ENCODE measurements at regions not wholly inside any gene's neighbourhood (a gene's known extent, or its start where the extent isn't known, plus 50 kb on each side); places are given as distances from the start of the nearest gene placed in this dataset.

- Histone ChIP-seq H3K4me3 (ENCODE audit: low read length in 2 of 2) (no peak overlapping the region), H3K27me3 (ENCODE audit: control insufficient read depth in 1 of 2, insufficient read depth in 2 of 2, low read length in 2 of 2) (no peaks in the 10 kb centered on the region), H3K4me1 (ENCODE audit: control insufficient read depth, insufficient read depth, low read length) (no peaks in the 10 kb centered on the region), H3K27ac (ENCODE audit: low read length) (no peak overlapping the region), H3K36me3 (ENCODE audit: control insufficient read depth in 2 of 2, insufficient read depth in 2 of 2, low read length in 2 of 2) (no peaks in the 10 kb centered on the region), H3K9me3 (ENCODE audit: control insufficient read depth in 2 of 2, low read length in 2 of 2) (no peaks in the 10 kb centered on the region), H3K9ac (ENCODE audit: low read length in 2 of 2) (no peak overlapping the region)
These were observed 50.8 kb upstream of the SLC39A10 start for GRCh38 chr2:195606179-195606578.

- Histone ChIP-seq H3K27me3 (ENCODE audit: control insufficient read depth in 1 of 2, insufficient read depth in 2 of 2, low read length in 2 of 2) (no peaks in the 10 kb centered on the region), H3K27ac (ENCODE audit: low read length) (no peak overlapping the region), H3K36me3 (ENCODE audit: control insufficient read depth in 2 of 2, insufficient read depth in 2 of 2, low read length in 2 of 2) (no peaks in the 10 kb centered on the region), H3K9ac (ENCODE audit: low read length in 2 of 2) (no peak overlapping the region), H3K4me3 (ENCODE audit: low read length in 2 of 2) (no peak overlapping the region), H3K9me3 (ENCODE audit: control insufficient read depth in 2 of 2, low read length in 2 of 2) (no peaks in the 10 kb centered on the region), H3K4me1 (ENCODE audit: control insufficient read depth, insufficient read depth, low read length) (no peaks in the 10 kb centered on the region)
These were observed 52.3 kb upstream of the SLC39A10 start for GRCh38 chr2:195604706-195605105.

- Histone ChIP-seq H3K9ac (ENCODE audit: low read length in 2 of 2) (no peak overlapping the region), H3K9me3 (ENCODE audit: control insufficient read depth in 2 of 2, low read length in 2 of 2) (no peaks in the 10 kb centered on the region), H3K27me3 (ENCODE audit: control insufficient read depth in 1 of 2, insufficient read depth in 2 of 2, low read length in 2 of 2) (no peaks in the 10 kb centered on the region), H3K4me3 (ENCODE audit: low read length in 2 of 2) (no peak overlapping the region), H3K36me3 (ENCODE audit: control insufficient read depth in 2 of 2, insufficient read depth in 2 of 2, low read length in 2 of 2) (no peaks in the 10 kb centered on the region), H3K27ac (ENCODE audit: low read length) (no peak overlapping the region), H3K4me1 (ENCODE audit: control insufficient read depth, insufficient read depth, low read length) (no peaks in the 10 kb centered on the region)
These were observed 53.0 kb upstream of the SLC39A10 start for GRCh38 chr2:195603998-195604397.

DNA sequence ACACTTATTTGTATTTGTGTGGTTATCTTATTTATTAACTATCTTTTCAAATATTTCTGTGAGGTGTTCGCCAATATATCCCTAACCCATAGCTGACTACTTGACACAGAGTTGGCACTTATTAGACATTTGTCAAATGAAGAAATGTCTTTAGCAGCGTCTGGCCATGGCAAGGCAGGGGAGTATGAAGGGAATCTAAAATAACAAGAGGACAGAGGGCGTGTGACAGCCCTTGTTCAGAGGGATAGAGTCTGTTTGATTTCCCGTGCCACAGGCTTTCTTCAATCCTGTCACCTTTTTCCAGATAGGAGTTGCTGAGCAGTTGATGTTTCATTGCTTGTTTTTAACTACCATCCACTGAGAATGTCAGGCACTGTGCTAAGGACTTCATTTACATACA is 53.6 kb upstream of the SLC39A10 start:
- H3K9ac ChIP-seq (ENCODE audit: low read length in 2 of 2): no peak overlapping the region
- no peaks in the 10 kb centered on the region for H3K4me1 ChIP-seq (ENCODE audit: control insufficient read depth, insufficient read depth, low read length)
- no peak overlapping the region for H3K4me3 ChIP-seq (ENCODE audit: low read length in 2 of 2)
- H3K9me3 ChIP-seq (ENCODE audit: control insufficient read depth in 2 of 2, low read length in 2 of 2): no peaks in the 10 kb centered on the region
- no peaks in the 10 kb centered on the region for H3K36me3 ChIP-seq (ENCODE audit: control insufficient read depth in 2 of 2, insufficient read depth in 2 of 2, low read length in 2 of 2)
- no peaks in the 10 kb centered on the region for H3K27me3 ChIP-seq (ENCODE audit: control insufficient read depth in 1 of 2, insufficient read depth in 2 of 2, low read length in 2 of 2)
- H3K27ac ChIP-seq (ENCODE audit: low read length): no peak overlapping the region

GRCh38 chr2:195602687-195603086 is 54.3 kb upstream of the SLC39A10 start:
- no peak overlapping the region for H3K9ac ChIP-seq (ENCODE audit: low read length in 2 of 2)
- no peaks in the 10 kb centered on the region for H3K4me1 ChIP-seq (ENCODE audit: control insufficient read depth, insufficient read depth, low read length)
- H3K4me3 ChIP-seq (ENCODE audit: low read length in 2 of 2): no peak overlapping the region
- no peaks in the 10 kb centered on the region for H3K9me3 ChIP-seq (ENCODE audit: control insufficient read depth in 2 of 2, low read length in 2 of 2)
- H3K27ac ChIP-seq (ENCODE audit: low read length): no peak overlapping the region
- H3K36me3 ChIP-seq (ENCODE audit: control insufficient read depth in 2 of 2, insufficient read depth in 2 of 2, low read length in 2 of 2): no peaks in the 10 kb centered on the region
- H3K27me3 ChIP-seq (ENCODE audit: control insufficient read depth in 1 of 2, insufficient read depth in 2 of 2, low read length in 2 of 2): no peaks in the 10 kb centered on the region

GRCh38 chr2:195601361-195601760 is 55.7 kb upstream of the SLC39A10 start:
- H3K27ac ChIP-seq (ENCODE audit: low read length): no peak overlapping the region
- H3K9me3 ChIP-seq (ENCODE audit: control insufficient read depth in 2 of 2, low read length in 2 of 2): no peaks in the 10 kb centered on the region
- H3K36me3 ChIP-seq (ENCODE audit: control insufficient read depth in 2 of 2, insufficient read depth in 2 of 2, low read length in 2 of 2): no peaks in the 10 kb centered on the region
- H3K27me3 ChIP-seq (ENCODE audit: control insufficient read depth in 1 of 2, insufficient read depth in 2 of 2, low read length in 2 of 2): no peaks in the 10 kb centered on the region
- no peaks in the 10 kb centered on the region for H3K4me1 ChIP-seq (ENCODE audit: control insufficient read depth, insufficient read depth, low read length)
- H3K9ac ChIP-seq (ENCODE audit: low read length in 2 of 2): no peak overlapping the region
- no peak overlapping the region for H3K4me3 ChIP-seq (ENCODE audit: low read length in 2 of 2)

DNA sequence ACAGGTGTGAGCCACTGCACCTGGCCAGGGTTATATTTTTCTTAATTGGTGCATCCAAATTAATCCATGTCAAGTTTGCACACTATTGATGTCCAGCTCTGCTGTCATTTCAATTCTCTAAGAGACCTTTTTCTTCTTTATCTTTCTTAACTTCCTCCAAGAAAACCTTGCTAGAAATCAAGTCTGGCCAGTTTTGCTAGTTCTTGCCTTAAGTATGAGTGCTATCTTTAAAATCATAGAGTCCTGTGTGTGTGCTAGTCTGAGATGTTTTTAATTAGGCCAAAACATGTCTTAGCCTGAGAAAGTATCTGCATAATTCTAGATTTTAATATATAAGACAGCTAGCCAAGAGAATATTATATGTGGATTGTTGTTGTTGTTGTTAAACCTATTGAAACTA is 56.2 kb upstream of the SLC39A10 start:
- H3K9me3 ChIP-seq (ENCODE audit: control insufficient read depth in 2 of 2, low read length in 2 of 2): no peaks in the 10 kb centered on the region
- no peak overlapping the region for H3K9ac ChIP-seq (ENCODE audit: low read length in 2 of 2)
- H3K4me3 ChIP-seq (ENCODE audit: low read length in 2 of 2): no peak overlapping the region
- no peaks in the 10 kb centered on the region for H3K36me3 ChIP-seq (ENCODE audit: control insufficient read depth in 2 of 2, insufficient read depth in 2 of 2, low read length in 2 of 2)
- no peaks in the 10 kb centered on the region for H3K27me3 ChIP-seq (ENCODE audit: control insufficient read depth in 1 of 2, insufficient read depth in 2 of 2, low read length in 2 of 2)
- no peaks in the 10 kb centered on the region for H3K4me1 ChIP-seq (ENCODE audit: control insufficient read depth, insufficient read depth, low read length)
- H3K27ac ChIP-seq (ENCODE audit: low read length): no peak overlapping the region

DNA sequence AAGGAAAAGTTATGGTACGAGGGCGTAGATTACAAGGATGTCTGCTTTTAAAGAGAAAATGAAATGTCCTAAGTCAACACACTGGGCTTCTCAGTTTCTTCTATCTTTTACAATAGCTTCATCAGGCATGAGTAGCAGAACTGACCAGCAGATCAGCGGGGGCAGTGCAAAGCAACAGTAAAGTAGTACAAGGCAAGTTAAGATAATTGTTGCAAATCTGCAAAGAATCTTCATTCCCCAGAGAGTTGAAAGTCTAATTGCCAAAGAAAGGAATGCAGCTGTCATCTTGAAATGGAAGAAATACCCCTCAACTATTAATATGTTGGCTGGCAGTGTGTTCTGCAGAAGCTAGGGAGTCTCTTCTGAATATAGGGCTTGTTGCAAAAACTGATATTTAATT is 60.2 kb upstream of the SLC39A10 start:
- Histone ChIP-seq H3K36me3 (ENCODE audit: control insufficient read depth in 2 of 2, insufficient read depth in 2 of 2, low read length in 2 of 2) (no peaks in the 10 kb centered on the region), H3K4me3 (ENCODE audit: low read length in 2 of 2) (no peak overlapping the region), H3K4me1 (ENCODE audit: control insufficient read depth, insufficient read depth, low read length) (no peaks in the 10 kb centered on the region), H3K27me3 (ENCODE audit: control insufficient read depth in 1 of 2, insufficient read depth in 2 of 2, low read length in 2 of 2) (no peaks in the 10 kb centered on the region), H3K27ac (ENCODE audit: low read length) (no peak overlapping the region), H3K9ac (ENCODE audit: low read length in 2 of 2) (no peak overlapping the region), H3K9me3 (ENCODE audit: control insufficient read depth in 2 of 2, low read length in 2 of 2) (no peaks in the 10 kb centered on the region)

- no peaks in the 10 kb centered on the region for H3K9me3 ChIP-seq (ENCODE audit: control insufficient read depth in 2 of 2, low read length in 2 of 2)
- no peaks in the 10 kb centered on the region for H3K4me1 ChIP-seq (ENCODE audit: control insufficient read depth, insufficient read depth, low read length)
- H3K27ac ChIP-seq (ENCODE audit: low read length): no peak overlapping the region
These were observed 61.2 kb upstream of the SLC39A10 start for GRCh38 chr2:195595825-195596224.

DNA sequence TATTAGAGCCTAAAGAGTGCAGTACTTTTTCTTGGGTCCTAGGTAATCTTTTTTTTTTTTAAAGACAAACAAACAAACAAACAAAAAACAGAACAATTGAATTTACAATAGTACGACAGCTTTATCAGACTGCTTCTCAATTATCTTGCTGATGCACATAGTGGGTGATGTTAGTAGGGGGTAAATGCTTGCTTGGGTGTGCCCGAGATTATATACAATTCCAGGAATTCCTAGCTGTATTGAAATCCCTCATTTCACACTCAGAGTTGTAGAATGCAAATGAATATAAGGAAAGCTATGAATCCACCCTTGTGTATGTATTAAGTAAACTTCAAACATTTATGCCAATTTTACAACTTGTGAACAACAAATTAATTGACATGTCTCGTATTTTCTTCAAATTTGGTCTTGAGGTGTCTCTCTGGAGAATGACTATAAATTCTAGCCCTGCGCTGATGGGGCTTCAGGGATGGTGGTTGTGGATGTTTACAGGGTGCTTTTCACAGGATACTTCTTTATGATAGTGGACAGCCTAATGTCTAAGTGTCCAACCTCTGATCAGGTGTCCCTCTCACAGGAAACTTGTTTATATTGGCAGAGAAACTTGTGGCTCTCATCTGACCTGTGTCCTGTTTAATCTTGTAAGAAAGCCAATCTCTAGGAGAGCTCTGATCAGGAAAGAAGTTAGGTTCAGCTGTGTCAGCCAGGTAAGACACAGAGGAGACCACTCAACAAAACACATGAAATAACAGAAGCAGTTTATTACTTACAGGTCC is 61.9 kb upstream of the SLC39A10 start:
- no peaks in the 10 kb centered on the region for H3K4me1 ChIP-seq (ENCODE audit: control insufficient read depth, insufficient read depth, low read length)
- H3K27ac ChIP-seq (ENCODE audit: low read length): no peak overlapping the region
- H3K9ac ChIP-seq (ENCODE audit: low read length in 2 of 2): no peak overlapping the region
- no peaks in the 10 kb centered on the region for H3K9me3 ChIP-seq (ENCODE audit: control insufficient read depth in 2 of 2, low read length in 2 of 2)
- H3K27me3 ChIP-seq (ENCODE audit: control insufficient read depth in 1 of 2, insufficient read depth in 2 of 2, low read length in 2 of 2): no peaks in the 10 kb centered on the region
- H3K4me3 ChIP-seq (ENCODE audit: low read length in 2 of 2): no peak overlapping the region
- no peaks in the 10 kb centered on the region for H3K36me3 ChIP-seq (ENCODE audit: control insufficient read depth in 2 of 2, insufficient read depth in 2 of 2, low read length in 2 of 2)

More at GRCh38 chr2:195595825-195596224, 61.2 kb upstream of the SLC39A10 start:
- Histone ChIP-seq H3K9ac (ENCODE audit: low read length in 2 of 2) (no peak overlapping the region), H3K36me3 (ENCODE audit: control insufficient read depth in 2 of 2, insufficient read depth in 2 of 2, low read length in 2 of 2) (no peaks in the 10 kb centered on the region), H3K4me3 (ENCODE audit: low read length in 2 of 2) (no peak overlapping the region), H3K27me3 (ENCODE audit: control insufficient read depth in 1 of 2, insufficient read depth in 2 of 2, low read length in 2 of 2) (no peaks in the 10 kb centered on the region)

- Histone ChIP-seq H3K27ac (ENCODE audit: low read length) (no peak overlapping the region), H3K4me3 (ENCODE audit: low read length in 2 of 2) (no peak overlapping the region), H3K27me3 (ENCODE audit: control insufficient read depth in 1 of 2, insufficient read depth in 2 of 2, low read length in 2 of 2) (no peaks in the 10 kb centered on the region), H3K9me3 (ENCODE audit: control insufficient read depth in 2 of 2, low read length in 2 of 2) (no peaks in the 10 kb centered on the region), H3K36me3 (ENCODE audit: control insufficient read depth in 2 of 2, insufficient read depth in 2 of 2, low read length in 2 of 2) (no peaks in the 10 kb centered on the region), H3K4me1 (ENCODE audit: control insufficient read depth, insufficient read depth, low read length) (no peaks in the 10 kb centered on the region), H3K9ac (ENCODE audit: low read length in 2 of 2) (no peak overlapping the region)
These were observed 62.8 kb upstream of the SLC39A10 start for GRCh38 chr2:195594248-195594647.

All from stomach smooth muscle (tissue), 2 donors.